HuH-7 (cell line): ENCODE measurements at regions not wholly inside any gene's neighbourhood (a gene's known extent, or its start where the extent isn't known, plus 50 kb on each side); places are given as distances from the start of the nearest gene placed in this dataset.
A peak's percentile ranks its signal among the peaks of the same experiment; 100 is the strongest.
"Not testable (repeated sequence)": the region's sequence is repeated elsewhere in the genome, so short reads cannot be mapped to it uniquely, and the experiment has no call there.

ENCODE experiments used
- DNase-seq: peaks from one replicate; pipeline ENCODE4 v3.0.0; 2011; ENCODE audit warnings: low spot score

DNA sequence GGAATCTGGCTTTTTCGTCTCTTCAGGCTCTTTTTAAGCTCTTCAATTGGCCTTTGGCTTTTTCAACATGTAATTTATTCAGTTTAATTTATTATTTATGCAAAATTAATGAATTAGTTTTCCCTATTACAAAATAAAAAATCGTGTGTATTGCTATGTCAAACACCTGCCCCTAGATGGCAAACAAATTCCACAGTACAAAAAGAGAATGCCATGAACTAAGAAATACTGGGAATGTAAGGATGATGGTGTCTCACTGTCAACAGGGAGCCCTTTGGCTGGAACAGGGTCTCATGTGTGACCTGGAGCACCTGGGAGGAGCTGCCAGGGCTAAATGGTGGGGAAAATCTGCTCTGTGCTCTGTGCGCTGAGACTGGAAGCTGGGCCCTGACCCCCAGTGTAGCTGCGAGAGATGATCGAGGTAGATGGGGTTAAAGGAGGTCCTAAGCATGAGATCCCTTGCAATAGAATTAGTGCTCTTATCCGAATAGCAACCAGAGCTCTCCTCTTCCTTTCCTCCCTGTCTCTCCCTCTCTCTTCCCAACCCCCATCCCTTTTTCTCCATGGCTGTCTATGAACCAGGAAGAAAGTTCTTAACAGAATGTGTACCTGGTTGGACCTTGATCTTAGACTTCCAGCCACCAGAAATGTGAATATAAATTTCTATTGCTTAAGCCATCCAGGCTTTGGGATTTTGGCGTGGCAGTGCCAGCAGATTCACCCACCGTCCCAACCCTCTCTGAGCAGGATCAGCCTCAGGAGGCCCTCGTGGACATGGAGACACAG lies 1183.5 kb downstream of the RPIA start:
- not testable (repeated sequence) for DNase-seq

DNA sequence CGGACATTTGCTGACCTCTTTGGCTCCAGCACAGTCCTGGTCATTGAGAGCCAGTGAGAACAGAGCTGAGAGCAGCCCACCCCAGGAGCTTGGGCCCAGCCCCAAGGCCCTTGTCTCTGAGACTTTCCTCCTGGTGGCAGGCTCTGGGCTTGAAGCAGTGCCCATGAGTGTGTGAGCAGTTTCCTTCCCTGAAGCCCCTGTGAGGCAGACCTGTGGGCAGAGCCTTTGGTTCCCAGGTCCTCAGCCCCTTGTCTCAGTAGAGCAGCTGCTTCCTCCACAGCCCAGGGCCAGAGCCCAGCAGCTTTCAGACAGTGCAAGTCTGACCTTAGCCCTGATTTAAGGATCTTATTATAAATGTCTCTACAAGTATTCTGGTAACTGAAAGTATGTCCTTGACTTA lies 1185.0 kb downstream of the RPIA start:
- DNase-seq = not testable (repeated sequence)

DNA sequence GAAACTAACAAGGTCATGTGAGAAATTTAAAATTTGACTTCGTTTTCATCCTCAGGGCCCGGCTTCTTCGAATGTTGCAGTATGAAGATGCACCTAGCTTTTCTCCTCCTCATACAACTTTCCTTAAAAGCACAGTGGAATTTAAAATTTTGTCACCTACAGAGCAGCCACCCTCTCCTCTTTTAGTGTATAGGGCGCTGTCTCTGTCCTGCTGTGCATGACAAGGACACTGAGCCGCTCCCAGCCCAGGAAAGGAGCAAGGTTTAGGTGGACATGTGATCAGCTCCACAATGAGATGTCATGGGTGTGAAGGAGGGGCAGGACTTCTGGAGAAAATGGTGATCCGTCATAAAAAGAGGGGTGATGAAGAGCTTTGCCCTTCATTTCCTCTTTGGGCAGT lies 1185.4 kb downstream of the RPIA start:
- not testable (repeated sequence) for DNase-seq

DNA sequence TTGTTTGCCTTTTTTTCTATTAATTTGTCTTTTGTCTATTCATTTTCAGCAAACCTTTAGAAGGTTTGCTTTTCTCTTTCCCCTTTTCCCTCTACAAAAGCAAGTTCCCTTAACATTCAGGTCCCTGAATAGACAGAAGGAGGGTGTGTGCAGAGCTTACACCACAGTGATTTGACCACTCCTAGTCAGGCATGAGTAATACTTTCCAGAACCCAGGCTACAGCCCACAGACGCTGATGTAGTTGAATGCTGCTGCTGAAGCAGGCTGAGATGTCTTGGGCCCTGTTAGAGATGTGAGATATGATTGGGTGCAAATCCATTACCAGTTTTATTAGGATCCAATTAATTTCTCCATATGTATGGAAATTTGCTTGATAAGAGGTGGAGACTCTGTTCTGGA lies 1191.4 kb downstream of the RPIA start:
- not testable (repeated sequence) for DNase-seq

DNA sequence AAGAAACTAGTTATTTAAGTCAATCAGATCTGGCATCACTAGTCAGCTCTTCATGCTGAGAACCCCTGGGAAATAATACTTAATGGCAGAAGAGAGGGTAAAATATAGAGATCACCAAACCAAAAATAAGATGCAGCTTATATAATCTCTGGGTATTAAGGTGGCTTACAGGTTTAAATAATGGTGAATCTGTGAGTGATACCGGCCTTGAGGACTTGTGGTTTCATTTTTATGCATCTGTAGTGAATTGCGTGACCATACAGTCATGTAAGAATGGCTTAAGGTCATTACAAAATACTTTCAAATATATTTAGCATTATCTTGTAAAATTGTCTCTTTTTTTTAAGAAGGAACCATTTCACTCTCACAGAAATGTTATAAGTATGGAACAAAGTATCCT lies 1192.2 kb downstream of the RPIA start:
- not testable (repeated sequence) for DNase-seq

DNA sequence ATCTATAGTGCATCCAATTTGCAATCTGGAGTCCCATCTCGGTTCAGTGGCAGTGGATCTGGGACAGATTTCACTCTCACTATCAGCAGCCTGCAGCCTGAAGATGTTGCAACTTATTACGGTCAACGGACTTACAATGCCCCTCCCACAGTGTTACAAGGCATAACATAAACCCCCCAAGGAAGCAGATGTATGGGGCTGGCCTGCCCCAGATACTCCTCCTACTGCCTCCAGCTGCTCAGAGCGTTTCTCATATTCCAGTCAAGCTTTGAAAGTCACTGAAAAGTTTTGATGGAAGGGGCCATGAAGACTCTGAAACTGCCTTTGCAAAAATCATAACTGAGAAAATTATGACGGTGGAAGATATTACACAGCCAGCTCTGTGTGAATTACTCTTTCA lies 1193.6 kb downstream of the RPIA start:
- DNase-seq = not testable (repeated sequence)

DNA sequence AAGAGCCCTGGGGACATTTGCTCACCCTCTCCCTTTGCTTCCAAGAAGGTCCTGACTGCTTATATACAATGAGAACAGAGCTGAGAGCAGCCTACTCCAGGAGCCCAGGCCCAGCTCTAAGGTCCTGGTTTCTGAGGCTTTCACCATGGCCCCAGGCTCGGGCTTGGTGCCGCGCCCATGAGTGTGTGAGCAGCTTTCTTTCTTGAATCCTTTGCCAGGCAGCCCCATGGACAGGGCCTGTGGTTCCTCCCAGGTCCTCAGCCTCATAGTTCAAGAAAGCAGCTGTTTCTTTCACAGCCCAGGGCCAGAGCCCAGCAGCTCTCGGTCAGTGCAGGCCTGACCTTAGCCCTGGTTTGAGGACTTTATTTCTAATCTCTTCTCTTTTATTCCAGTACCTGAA lies 1197.2 kb downstream of the RPIA start:
- DNase-seq = not testable (repeated sequence)

DNA sequence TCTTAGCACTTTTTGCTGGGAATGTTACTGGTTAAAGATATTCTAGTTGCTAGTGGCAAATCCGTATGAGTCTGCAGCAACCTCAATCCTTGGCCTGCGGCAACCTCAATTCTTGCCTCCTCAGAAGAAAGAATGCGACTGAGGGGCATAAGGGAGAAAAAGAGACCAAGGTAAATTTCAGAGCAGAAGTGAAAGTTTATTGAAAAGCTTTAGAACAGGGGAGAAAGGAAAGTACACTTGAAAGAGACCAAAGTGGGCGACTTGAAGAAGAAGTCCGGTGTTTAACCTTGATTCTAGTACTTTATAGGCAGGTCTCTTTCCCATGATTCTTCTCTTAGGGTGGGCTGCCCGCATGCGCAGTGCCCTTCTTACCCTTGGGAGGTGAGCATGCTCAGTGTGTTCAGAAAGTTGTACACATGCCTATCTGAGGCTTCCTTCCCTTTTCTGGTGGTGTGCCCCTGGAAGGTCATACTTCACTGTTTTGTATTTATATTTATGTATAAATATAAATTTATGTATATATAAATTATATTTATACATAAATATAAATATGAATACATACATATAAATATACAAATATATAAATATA lies 1198.8 kb downstream of the RPIA start:
- DNase-seq = not testable (repeated sequence)

DNA sequence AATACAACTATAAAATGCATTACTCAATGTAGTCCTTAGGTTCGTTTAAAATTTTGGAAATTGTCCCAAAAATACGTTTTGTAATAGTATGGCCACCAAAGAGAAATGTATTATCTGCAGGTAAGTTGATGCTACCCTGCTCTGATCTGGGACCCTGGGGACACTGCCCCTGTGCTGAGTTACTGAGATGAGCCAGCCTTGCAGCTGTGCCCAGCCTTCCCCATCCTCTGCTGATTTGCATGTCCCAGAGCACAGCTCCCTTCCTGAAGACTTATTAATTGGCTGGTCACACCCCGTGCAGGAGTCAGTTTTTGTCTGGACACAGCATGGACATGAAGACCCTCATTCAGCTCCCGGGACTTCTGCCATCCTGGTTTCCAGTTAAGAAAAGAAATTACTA lies 1203.5 kb downstream of the RPIA start:
- not testable (repeated sequence) for DNase-seq

DNA sequence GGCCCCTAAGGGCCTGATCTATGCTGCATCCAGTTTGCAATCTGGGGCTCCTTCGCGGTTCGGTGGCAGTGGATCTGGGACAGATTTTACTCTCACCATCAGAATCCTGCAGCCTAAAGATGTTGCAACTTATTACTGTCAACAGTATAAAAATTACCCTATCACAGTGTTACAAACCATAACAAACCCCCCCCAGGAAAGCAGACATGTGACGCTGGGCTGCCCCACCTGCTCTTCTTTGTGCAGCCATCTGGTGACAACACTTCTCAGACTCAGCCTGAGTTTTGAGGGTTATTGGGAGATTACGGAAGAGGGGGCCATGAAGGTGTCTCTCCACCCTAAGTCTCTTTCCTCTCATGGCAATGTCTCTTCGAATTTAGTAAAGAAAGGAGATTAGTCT lies 1204.2 kb downstream of the RPIA start:
- not testable (repeated sequence) for DNase-seq

DNA sequence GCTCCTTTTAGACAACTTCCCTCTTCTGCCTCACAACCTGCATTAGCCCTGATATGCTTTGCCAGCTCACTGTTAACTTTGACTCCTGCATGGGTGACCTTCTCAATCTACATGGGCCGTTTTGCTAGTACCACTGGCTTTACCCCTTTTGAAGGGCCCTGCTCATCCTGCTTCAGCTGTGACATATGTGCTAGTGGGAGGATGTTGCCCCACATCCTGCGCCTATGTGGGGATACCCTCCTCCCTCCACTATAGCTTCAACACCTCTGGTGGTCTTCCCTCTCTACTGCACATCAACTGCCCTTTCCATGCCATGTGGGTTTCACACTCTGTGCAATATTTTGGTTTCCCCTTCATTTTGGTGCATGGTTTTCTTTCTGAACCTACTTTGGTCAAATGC lies 1235.5 kb downstream of the RPIA start:
- not testable (repeated sequence) for DNase-seq

DNA sequence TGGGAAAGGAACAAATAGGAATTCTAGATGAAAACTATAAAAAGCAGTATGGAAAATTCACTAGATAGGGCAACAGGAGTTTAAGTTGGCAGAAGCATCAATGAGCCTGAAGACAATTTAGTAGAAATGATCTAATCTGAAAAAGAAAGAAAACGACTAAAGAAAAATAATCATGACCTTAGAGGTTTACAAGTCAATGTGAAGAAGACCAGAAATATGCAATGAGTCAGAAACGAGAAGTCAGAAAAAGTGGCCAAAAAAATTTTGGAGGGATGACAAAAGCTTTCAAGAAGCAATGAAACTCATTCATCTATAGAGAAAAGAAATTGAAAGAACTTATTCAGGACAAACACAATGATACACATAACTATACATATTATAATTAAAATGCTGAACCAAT lies 1244.0 kb downstream of the RPIA start:
- not testable (repeated sequence) for DNase-seq

DNA sequence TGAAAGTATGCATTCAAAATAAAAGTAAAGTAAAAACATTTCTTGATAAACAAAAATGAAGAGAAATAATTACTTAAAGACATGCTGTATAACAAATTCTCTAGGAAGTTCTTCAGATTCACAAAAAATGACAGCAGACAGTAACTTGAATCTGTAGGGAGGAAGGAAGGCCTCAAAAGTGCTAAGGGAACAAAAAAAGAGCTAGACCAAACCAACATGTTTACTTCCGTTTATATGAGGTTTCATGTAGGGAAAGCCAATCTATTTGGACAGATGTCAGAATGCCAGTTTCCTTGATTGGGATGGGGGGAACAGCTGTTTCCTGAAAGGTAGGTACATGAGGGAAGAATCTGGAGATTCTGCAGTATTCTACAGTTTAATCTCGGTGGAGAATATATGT lies 1244.5 kb downstream of the RPIA start:
- not testable (repeated sequence) for DNase-seq

DNA sequence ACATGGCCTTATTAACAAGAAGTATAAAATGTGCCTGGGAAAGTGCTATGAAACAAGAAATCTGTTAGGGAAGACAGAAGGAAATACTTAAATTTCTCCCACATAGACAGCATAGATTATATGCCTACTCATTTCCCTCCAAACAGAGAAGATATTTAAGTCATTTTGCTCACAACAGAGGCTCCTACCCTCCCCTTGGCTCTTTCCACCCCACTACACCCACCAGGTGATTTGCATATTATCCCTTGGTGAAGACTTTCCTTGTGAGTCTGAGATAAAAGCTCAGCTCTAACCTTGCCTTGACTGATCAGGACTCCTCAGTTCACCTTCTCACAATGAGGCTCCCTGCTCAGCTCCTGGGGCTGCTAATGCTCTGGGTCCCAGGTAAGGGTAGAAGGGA lies 1245.1 kb downstream of the RPIA start:
- DNase-seq = not testable (repeated sequence)

DNA sequence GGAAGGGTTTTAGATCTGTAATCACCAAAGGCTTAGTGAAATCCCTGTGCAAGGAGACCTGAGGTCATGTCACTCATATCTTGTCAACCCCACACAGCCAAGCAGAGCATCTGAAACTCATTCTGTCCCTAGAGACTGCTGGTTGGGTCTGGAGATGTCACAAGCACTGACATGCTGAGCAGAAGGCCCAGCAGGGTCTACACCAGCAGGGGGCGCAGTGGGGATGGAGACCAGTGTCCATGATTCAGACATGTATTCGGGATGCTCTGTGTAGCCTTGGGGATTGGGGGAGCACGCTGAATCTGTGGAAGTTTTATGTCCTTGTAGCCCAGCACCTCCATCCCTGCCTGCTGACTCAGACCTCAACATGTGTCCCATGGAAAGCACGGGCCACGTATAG lies 1247.3 kb downstream of the RPIA start:
- not testable (repeated sequence) for DNase-seq

DNA sequence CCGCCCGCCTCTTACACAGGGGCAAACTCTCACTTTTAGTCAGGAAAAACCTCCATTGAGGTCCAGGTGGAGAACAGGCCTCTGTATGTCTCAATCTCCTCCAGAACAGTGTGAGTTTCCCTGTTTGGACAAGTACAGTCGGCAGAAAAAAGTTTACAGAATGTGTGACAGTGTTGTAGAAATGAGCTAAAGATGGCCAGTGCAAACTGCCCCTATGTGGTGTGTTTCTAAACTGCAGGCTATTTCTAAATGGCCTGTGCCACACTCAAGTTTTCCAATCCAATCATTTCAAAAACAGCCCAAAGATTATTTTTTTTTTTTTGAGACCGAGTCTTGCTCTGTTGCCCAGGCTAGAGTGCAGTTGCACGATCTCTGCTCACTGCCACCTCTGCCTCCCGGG lies 1252.8 kb downstream of the RPIA start:
- not testable (repeated sequence) for DNase-seq

DNA sequence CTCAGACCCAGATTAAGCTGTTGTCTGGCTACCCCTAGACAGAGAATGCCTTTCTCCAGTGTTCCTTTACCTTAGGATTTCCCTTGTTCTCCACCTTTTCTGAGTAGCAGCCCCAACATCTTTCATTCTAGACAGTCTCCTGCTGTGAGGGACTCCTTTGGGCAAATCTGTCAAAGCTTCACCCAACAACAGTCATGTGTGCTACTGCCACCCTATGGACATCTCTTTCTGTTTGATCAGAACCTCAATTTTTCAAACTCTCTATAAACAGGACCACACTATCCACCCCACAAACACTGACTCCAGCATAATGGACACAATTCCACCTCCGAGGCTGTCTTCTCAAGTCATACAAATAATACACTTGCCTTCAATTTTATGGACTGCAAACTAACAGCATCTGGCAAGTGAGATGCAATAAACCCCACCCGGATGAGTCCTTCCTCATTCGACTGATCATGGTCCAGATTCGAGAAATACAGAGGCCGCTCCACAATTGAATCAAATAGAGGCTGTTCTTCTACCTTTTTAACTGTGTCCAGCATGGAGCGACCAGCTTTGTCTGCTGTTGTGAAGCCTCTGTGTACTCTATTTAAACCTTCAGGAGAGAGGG lies 1253.6 kb downstream of the RPIA start:
- DNase-seq = not testable (repeated sequence)

DNA sequence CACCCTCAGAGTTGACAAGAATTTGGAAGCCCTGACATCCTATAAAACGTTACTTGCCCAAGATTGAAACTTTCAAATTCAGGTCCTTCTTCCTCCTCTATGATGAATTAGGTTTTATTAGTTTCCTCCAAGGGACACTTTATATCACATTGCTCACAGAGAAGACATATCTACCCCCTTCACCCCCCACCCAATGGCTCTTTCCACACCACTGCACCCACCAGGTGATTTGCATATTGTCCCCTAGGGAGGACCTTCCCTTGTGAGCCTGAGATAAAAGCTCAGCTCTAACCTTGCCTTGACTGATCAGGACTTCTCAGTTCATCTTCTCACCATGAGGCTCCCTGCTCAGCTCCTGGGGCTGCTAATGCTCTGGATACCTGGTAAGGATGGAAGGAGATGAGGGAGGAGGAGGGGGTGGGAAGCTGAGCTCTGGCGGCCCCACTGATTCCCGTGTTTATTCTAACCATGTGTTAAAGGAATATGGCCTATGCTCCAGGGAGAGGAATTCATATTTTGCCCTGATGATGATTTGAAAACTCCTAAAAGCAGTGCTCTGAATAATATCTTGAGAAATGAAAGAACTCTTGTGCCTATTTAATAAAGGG lies 1255.8 kb downstream of the RPIA start:
- DNase-seq = not testable (repeated sequence)

DNA sequence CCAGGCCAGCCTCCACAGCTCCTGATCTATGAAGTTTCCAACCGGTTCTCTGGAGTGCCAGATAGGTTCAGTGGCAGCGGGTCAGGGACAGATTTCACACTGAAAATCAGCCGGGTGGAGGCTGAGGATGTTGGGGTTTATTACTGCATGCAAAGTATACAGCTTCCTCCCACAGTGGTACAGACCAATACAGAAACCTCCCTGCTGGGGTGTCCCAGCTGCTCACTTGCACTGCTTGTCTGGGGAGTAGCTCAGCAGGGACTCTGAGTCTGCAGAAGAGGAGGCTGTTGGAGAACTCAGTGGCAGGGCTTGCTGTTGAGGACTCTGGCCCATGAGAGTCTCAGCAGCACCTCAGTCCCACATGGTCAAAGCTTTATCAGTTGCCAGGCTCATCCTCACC lies 1256.6 kb downstream of the RPIA start:
- not testable (repeated sequence) for DNase-seq

DNA sequence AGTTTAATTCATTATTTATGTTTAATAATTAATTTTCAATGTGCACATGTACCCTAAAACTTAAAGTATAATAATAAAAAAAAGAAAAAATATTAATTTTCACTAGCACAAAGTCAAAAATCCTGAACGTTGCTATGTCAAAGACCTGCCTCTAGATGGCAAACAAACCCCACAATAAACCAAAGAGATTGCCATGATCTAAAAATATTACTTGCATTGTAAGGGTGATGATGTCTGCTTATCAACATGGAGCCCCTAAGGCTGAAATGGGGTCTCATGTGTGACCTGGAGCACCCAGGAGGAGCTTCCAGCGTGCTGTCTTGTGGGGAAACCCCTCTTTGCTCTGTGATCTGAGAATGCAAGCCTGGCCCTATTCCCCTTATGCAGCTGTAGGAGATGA lies 1259.3 kb downstream of the RPIA start:
- DNase-seq = not testable (repeated sequence)

DNA sequence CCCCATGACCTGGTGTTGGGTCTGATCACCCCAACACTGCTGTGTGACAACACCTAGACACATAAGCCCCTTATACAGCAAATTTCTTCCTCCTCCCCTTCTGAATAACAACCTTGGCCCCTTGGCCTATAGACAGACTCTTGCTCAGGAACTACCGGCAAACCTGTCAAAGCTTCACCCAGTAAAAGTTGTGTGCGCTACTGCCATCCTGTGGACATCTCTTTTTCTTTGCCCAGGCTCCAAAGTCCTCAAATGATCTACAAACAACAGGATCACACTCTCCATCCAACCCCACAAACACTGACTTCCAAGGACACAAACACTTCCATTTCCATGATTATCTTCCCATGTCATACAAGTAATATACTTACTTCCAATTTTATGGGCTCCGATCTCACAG lies 1265.8 kb downstream of the RPIA start:
- DNase-seq = peak; percentile 2

DNA sequence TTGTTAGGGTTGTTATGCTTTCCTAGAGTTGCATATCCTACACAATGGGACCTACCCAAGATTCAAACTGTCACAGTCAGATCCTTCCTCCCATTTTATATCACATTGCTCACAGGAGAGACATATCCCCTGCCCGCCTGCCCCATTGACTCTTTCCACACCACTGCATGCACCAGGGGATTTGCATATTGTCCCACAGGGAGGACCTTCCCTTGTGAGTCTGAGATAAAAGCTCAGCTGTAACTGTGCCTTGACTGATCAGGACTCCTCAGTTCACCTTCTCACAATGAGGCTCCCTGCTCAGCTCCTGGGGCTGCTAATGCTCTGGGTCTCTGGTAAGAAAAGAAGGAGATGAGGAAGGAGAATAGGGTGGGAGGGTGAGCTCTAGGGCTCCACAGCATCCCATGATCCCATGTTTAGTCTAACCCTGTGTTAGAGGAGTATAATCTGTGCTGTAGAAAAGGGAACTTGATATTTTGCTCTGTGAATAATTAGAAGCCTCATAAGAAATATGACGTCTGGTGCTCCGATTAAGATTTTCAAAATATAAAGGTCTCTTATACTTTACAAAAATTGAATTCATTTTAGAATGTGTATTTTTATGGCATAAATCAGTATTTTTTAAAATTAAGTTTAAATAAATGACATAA lies 1268.4 kb downstream of the RPIA start:
- DNase-seq = not testable (repeated sequence)
